Common myeloid progenitor, CD34-positive (primary cell): ENCODE measurements at regions not wholly inside any gene's neighbourhood (a gene's known extent, or its start where the extent isn't known, plus 50 kb on each side); places are given as distances from the start of the nearest gene placed in this dataset.

ENCODE experiments used
- CTCF ChIA-PET: fragments of 350-600 bp; sonication (Branson Sonifier 250); formaldehyde crosslinking; loops from one replicate; lab custom pipeline; 2021; ENCODE audit warnings: antibody characterized with exemption; lab: Charles Lee
- POLR2A ChIA-PET: fragments of 350-600 bp; sonication (Branson Sonifier 250); formaldehyde crosslinking; loops from one replicate; lab custom pipeline; 2021; ENCODE audit warnings: antibody characterized with exemption; lab: Charles Lee
- DNase-seq, 3 donors: peaks; one replicate each; pipeline versions ENCODE4 v3.0.0 to v3.0.0-alpha.2; 2013
- H3K27ac ChIP-seq, 2 experiments: 1 replicate in 1 of 2; 2 replicates in 1 of 2; pipeline ENCODE4 v1.7.0; 2013; ENCODE audit warnings: inconsistent platforms in 2 of 2, low read length in 2 of 2, mild to moderate bottlenecking in 2 of 2, low read depth in 1 of 2, moderate library complexity in 1 of 2; ENCODE audit not compliant: severe bottlenecking in 2 of 2, insufficient read depth in 1 of 2, poor library complexity in 1 of 2
- H3K27me3 ChIP-seq, 5 experiments: replicated peaks in 2 of 5; 1 replicate in 3 of 5; 2 replicates in 2 of 5; pipeline versions ENCODE4 v1.6.1 to v1.7.0; 2013; ENCODE audit warnings: low read length in 4 of 5, mild to moderate bottlenecking in 2 of 5, moderate library complexity in 2 of 5, inconsistent platforms in 1 of 5; ENCODE audit not compliant: insufficient read depth in 5 of 5, control insufficient read depth in 4 of 5
- H3K36me3 ChIP-seq, 4 experiments: 1 replicate in 2 of 4; 2 replicates in 2 of 4; pipeline versions ENCODE4 v1.6.1 to v1.7.0; 2013; ENCODE audit warnings: low read length in 3 of 4, control low read depth in 1 of 4, mild to moderate bottlenecking in 1 of 4; ENCODE audit not compliant: control insufficient read depth in 4 of 4, insufficient read depth in 4 of 4
- H3K4me1 ChIP-seq, 4 experiments: 1 replicate in 3 of 4; 2 replicates in 1 of 4; pipeline versions ENCODE4 v1.6.1 to v1.7.1; 2013; ENCODE audit warnings: low read length in 3 of 4, mild to moderate bottlenecking in 3 of 4, control low read depth in 1 of 4, inconsistent platforms in 1 of 4, moderate library complexity in 1 of 4; ENCODE audit not compliant: control insufficient read depth in 4 of 4, insufficient read depth in 4 of 4; ENCODE audit errors: control extremely low read depth in 1 of 4
- H3K4me3 ChIP-seq, 7 experiments: 1 replicate in 4 of 7; 2 replicates in 3 of 7; pipeline versions ENCODE4 v1.5.1 to v1.7.0; 2013; ENCODE audit warnings: mild to moderate bottlenecking in 7 of 7, low read length in 6 of 7, moderate library complexity in 6 of 7, inconsistent platforms in 2 of 7, low read depth in 2 of 7, control low read depth in 1 of 7; ENCODE audit not compliant: insufficient read depth in 4 of 7, control insufficient read depth in 1 of 7; ENCODE audit errors: extremely low read depth in 1 of 7
- H3K9me3 ChIP-seq, 5 experiments: 1 replicate in 4 of 5; 2 replicates in 1 of 5; pipeline versions ENCODE4 v1.6.1 to v1.7.1; 2013; ENCODE audit warnings: low read length in 4 of 5, mild to moderate bottlenecking in 2 of 5, inconsistent platforms in 1 of 5, low read depth in 1 of 5, moderate library complexity in 1 of 5; ENCODE audit not compliant: control insufficient read depth in 4 of 5, insufficient read depth in 2 of 5; ENCODE audit errors: control extremely low read depth in 1 of 5
- WGBS: methylation state at CpG from one replicate; pipeline ENCODE4 v1.1.5; 2013; ENCODE audit not compliant: insufficient coverage; 5-methylcytosine and 5-hydroxymethylcytosine counted together

DNA sequence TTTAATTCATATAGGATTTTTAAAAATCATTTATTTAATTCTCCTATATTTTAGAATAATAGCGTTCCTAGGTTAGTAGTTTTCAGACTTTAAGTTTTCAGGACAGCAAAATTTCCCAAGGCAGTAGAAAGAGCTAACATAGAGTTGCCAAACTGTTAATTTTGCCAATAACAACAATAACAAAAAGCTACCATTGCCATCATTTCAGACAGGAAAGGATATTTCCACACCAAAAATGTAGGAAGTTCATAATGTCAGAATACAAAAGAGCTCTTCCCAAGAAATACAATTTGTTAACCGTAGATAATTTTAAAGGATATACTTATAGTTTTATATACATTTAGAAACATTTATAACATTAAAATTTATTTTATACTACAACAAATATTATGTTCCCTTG, 81.4 kb upstream of the EEA1 start:
- no peaks in the 10 kb centered on the region for H3K36me3 ChIP-seq
- H3K4me1 ChIP-seq: no peaks in the 10 kb centered on the region
- DNase-seq: no peak
- no peak overlapping the region for H3K4me3 ChIP-seq
- POLR2A ChIA-PET: no interaction called here
- peaks cover 0 to 2% (median 0%) of the 10 kb centered on the region in 5 experiments for H3K27me3 ChIP-seq
- no peak overlapping the region for H3K27ac ChIP-seq
- H3K9me3 ChIP-seq: no peaks in the 10 kb centered on the region
- CTCF ChIA-PET: interaction anchor here (1.1 to 1.3 kb wide), 2 partner anchors 12 to 215 kb away, joined by 3 to 4 read pairs; no protein-coding TSS in a partner anchor
- WGBS: no CpG with 5 or more reads among the region's 2 CpGs

DNA sequence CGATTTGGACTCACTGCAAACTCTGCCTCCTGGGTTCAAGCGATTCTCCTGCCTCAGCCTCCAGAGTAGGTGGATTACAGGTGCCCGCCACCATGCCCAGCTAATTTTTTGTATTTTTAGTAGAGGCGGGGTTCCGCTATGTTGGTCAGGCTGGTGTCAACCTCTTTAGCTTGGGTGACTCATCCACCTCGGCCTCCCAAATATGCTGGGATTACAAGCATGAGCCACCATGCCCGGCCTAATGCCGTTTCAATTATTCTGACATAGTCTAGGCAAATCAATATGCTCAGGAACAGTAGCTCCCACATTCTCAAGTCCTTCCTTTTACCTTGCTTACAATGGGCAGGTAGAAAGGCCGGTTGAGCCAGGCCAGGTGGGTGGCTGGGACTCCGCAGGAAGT, 82.0 kb upstream of the EEA1 start:
- no peaks in the 10 kb centered on the region for H3K36me3 ChIP-seq
- CTCF ChIA-PET: interaction anchor here (0.6 to 0.7 kb wide), 2 partner anchors 12 to 58 kb away, joined by 3 to 4 read pairs; no protein-coding TSS in a partner anchor
- no peaks in the 10 kb centered on the region for H3K4me1 ChIP-seq
- 99% methylated on average over 10 of the region's 10 CpGs for WGBS
- H3K4me3 ChIP-seq: no peak overlapping the region
- H3K27me3 ChIP-seq: peaks cover 0 to 2% (median 0%) of the 10 kb centered on the region in 5 experiments
- no peaks in the 10 kb centered on the region for H3K9me3 ChIP-seq
- H3K27ac ChIP-seq: no peak overlapping the region
- POLR2A ChIA-PET: no interaction called here
- DNase-seq: no peak

DNA sequence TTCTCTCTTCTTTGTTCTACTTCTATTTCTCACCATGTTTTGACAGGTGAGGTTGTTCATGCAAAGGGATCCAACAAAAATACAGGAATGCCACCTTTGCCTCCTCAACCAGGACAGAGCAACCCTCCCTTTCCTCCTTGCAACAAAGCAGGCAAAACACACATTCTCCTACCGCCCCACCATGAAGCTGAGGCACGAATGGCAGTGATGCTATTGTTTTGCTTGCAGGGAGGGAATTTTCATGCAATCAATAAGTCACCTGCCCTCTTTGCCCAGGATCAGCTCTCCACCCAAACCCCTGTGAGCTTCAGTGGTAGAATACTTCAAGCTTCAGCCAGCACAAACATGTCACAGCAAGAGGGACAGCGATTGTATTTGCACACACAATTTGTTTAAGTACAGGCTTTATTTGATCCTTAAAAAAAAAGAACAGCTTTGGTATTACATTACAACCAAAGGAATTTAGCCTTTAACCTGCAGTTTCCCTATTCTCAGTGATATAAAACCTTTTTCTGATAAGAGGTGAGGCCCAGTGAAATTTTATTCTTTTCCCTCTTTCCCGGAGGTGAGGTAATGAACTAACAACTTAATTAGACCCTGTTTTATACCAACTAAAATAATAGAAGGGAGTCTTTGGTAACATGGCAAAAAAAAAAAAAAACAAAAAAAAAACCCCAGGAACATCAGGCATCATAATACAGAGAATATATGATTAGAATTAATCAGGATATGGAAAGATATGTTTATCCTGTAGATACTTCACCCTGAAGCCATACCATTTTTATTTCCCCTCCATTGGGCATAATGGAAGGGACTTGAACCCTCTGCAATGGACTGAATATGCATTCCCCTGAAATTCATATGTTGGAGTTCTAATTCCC, 87.0 kb upstream of the EEA1 start:
- Histone ChIP-seq H3K36me3 (no peaks in the 10 kb centered on the region), H3K4me1 (no peaks in the 10 kb centered on the region), H3K9me3 (no peaks in the 10 kb centered on the region), H3K27ac (no peak overlapping the region), H3K4me3 (no peak overlapping the region), H3K27me3 (no peaks in the 10 kb centered on the region)
- ChIA-PET CTCF (interaction anchor here (0.5 to 1.5 kb wide), 4 partner anchors 10 to 356 kb away, joined by 3 to 5 read pairs (median 4); no protein-coding TSS in a partner anchor), POLR2A (no interaction called here)
- DNase-seq: no peak
- WGBS: no CpG with 5 or more reads among the region's 4 CpGs

DNA sequence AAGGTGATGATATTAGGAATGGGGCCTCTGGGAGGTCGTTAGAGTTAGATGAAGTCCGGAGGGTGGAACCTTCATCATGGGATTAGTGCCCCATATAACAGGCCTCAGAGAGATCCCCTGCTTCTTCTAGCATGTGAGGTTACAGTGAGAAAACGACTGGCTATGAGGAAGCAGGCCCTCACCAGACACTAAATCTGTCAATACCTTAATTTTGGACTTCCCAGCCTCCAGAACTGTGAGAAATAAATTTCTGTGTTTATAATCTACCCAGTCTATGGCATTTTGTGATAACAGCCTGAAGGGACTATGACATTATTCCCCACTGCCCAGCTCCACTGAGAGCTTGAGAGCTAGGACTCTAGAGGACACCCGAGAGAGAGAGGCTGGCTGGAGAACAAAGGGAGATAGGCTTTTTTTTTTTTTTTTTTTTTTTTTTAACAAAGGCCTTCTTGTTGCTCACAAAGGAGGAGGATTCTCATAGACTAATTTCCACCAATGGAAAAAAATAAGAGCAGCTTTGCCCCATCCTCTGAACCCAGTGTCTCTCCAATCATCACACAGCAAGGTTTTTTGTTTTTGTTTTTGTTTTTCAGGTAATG, 87.8 kb upstream of the EEA1 start:
- no peaks in the 10 kb centered on the region for H3K36me3 ChIP-seq
- H3K4me1 ChIP-seq: no peaks in the 10 kb centered on the region
- no peaks in the 10 kb centered on the region for H3K27me3 ChIP-seq
- no peak overlapping the region for H3K4me3 ChIP-seq
- DNase-seq: no peak
- no peak overlapping the region for H3K27ac ChIP-seq
- ChIA-PET POLR2A (no interaction called here), CTCF (no interaction called here)
- 100% methylated on average over 2 of the region's 4 CpGs for WGBS
- no peaks in the 10 kb centered on the region for H3K9me3 ChIP-seq

DNA sequence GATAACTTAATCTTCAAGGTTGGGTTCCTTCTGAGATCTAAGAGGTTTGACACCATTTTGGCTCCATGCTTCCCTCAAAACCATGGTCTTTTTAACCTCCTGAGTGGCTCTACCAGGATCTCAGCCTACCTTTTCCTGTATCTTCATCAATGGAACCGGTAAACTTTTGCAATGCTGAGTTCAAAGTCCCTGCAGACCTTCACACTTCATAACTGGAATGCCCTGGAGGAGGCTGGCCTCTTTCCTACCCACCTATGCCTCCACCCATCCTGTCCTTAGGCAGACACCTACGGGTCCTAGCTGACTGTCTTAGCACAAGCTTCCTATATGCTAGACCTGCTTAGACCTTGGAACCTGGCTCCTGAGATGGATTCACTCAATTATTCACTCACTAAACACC, 89.5 kb upstream of the EEA1 start:
- ChIA-PET POLR2A (no interaction called here), CTCF (interaction anchor here (2.1 kb wide), 1 partner anchor 31 kb away, joined by 5 read pairs; no protein-coding TSS in a partner anchor)
- Histone ChIP-seq H3K36me3 (no peaks in the 10 kb centered on the region), H3K9me3 (no peaks in the 10 kb centered on the region), H3K4me1 (no peaks in the 10 kb centered on the region), H3K4me3 (no peak overlapping the region), H3K27ac (no peak overlapping the region), H3K27me3 (no peaks in the 10 kb centered on the region)
- 89% methylated on average over 1 of the region's 2 CpGs for WGBS
- DNase-seq: no peak

DNA sequence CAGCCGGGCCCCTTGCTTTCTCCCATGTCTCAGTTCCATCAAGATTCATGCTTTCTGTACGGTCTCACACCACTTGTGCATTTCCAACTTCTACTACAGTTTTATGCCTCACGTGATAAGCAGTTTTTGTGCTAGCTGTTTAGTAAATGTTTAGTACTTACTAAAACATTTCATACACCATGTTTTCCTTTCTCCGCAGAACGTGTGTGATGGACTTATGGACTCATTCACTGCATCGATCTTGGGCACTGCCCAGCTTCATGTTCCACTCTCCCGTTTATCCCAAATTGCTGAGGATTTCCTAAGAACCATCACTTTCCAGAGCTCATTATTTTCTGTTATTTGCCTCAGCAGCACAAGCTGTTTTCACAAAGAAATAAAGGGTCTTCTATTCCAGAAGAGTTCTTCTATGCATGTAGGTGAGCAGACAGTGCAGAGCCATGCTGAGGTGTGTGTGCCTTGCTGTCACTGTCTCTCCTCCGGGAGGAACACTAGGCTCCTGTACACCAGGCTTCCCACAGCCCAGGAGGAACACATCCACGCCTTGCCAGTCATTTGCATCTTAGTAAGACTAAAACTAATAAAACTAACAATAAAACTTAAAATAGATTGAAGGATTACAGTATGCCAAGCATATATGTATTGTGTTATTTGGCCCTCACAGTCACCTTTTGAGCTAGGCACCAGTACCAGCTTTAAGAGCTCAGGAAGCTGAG, 90.3 kb upstream of the EEA1 start:
- Histone ChIP-seq H3K9me3 (no peaks in the 10 kb centered on the region), H3K4me1 (no peaks in the 10 kb centered on the region), H3K27me3 (no peaks in the 10 kb centered on the region), H3K36me3 (no peaks in the 10 kb centered on the region), H3K4me3 (no peak overlapping the region), H3K27ac (no peak overlapping the region)
- ChIA-PET POLR2A (interaction anchor here (0.6 kb wide), 1 partner anchor 377 kb away, joined by 3 read pairs; no protein-coding TSS in a partner anchor), CTCF (interaction anchor here (1.2 to 2.1 kb wide), 2 partner anchors 32 to 377 kb away, joined by 3 to 5 read pairs; no protein-coding TSS in a partner anchor)
- 97% methylated on average over 6 of the region's 9 CpGs for WGBS
- DNase-seq: no peak
